OCI-LY3 (cell line): ENCODE measurements at regions not wholly inside any gene's neighbourhood (a gene's known extent, or its start where the extent isn't known, plus 50 kb on each side); places are given as distances from the start of the nearest gene placed in this dataset.

Source experiments
- H2AFZ ChIP-seq: fragments of 200-600, 300-600 bp; shearing (Covaris generic); 2 replicates; pipeline ENCODE4 v1.6.0; 2014; ENCODE audit warnings: antibody characterized with exemption, low read depth, low read length
- H3K27ac ChIP-seq: fragments of 200-600, 300-600 bp; sonication (generic); 2 replicates; pipeline ENCODE4 v1.5.1; 2014; ENCODE audit warnings: mild to moderate bottlenecking, low read length, moderate library complexity, mixed read lengths
- H3K27me3 ChIP-seq: fragments of 200-600, 300-600 bp; sonication (generic); 2 replicates; pipeline ENCODE4 v1.6.1; 2014; ENCODE audit warnings: low read depth, low read length, mixed read lengths
- H3K36me3 ChIP-seq: fragments of 200-600, 300-600 bp; sonication (generic); replicated peaks from 2 replicates; pipeline ENCODE3; 2014; ENCODE audit warnings: low read depth, low read length, mixed read lengths
- H3K4me1 ChIP-seq: fragments of 300-600, 200-600 bp; sonication (generic); 2 replicates; pipeline ENCODE4 v1.6.1; 2014; ENCODE audit warnings: low read length, mixed read lengths
- H3K4me2 ChIP-seq: fragments of 200-600, 300-600 bp; sonication (generic); 2 replicates; pipeline ENCODE4 v1.6.1; 2014; ENCODE audit warnings: low read length, mixed read lengths
- H3K4me3 ChIP-seq: fragments of 300-600, 200-600 bp; sonication (generic); 2 replicates; pipeline ENCODE4 v1.5.1; 2014; ENCODE audit warnings: antibody characterized with exemption, mild to moderate bottlenecking, low read length, moderate library complexity
- H3K79me2 ChIP-seq: fragments of 300-600, 200-600 bp; shearing (Covaris generic); 2 replicates; pipeline ENCODE4 v1.6.1; 2014; ENCODE audit warnings: mild to moderate bottlenecking, low read length, mixed read lengths
- H3K9ac ChIP-seq: fragments of 300-600, 200-600 bp; shearing (Covaris generic); 2 replicates; pipeline ENCODE4 v1.6.0; 2014; ENCODE audit warnings: mild to moderate bottlenecking, low read length, moderate library complexity
- H3K9me3 ChIP-seq: fragments of 200-600, 300-600 bp; shearing (Covaris generic); 2 replicates; pipeline ENCODE4 v1.6.1; 2014; ENCODE audit warnings: low read length, mixed read lengths; ENCODE audit not compliant: insufficient read depth
- H4K20me1 ChIP-seq: fragments of 200-600, 300-600 bp; sonication (generic); 2 replicates; pipeline ENCODE4 v1.6.1; 2016; ENCODE audit warnings: low read length, mixed read lengths; ENCODE audit not compliant: insufficient read depth
- CTCF ChIP-seq: fragments of 200-600, 300-600 bp; sonication (generic); IDR thresholded peaks from 2 replicates; pipeline ENCODE4 v1.5.1; 2014; ENCODE audit warnings: antibody characterized with exemption, low read length, low read depth
- EZH2phosphoT487 ChIP-seq: fragments of 200-600 bp; shearing (Covaris generic); IDR thresholded peaks from 2 replicates; pipeline ENCODE4 v1.6.1; 2018; ENCODE audit warnings: antibody characterized with exemption, mixed run types, low read depth

- H3K9me3 ChIP-seq: no peaks in the 10 kb centered on the region
- H3K36me3 ChIP-seq: no peaks in the 10 kb centered on the region
- H3K9ac ChIP-seq: no peak overlapping the region
- no peaks in the 10 kb centered on the region for H3K79me2 ChIP-seq
- no peak overlapping the region for H3K4me2 ChIP-seq
- no peak overlapping the region for H3K4me3 ChIP-seq
- H3K4me1 ChIP-seq: no peaks in the 10 kb centered on the region
- no peak for TF ChIP-seq CTCF
- TF ChIP-seq EZH2phosphoT487: no peak
- no peak overlapping the region for H2AFZ ChIP-seq
- no peaks in the 10 kb centered on the region for H3K27me3 ChIP-seq
- no peak overlapping the region for H3K27ac ChIP-seq
- no peaks in the 10 kb centered on the region for H4K20me1 ChIP-seq
These were observed 236.8 kb upstream of the AVPR1A start for GRCh38 chr12:63387771-63388170.

GRCh38 chr12:63382930-63383329 is 231.9 kb upstream of the AVPR1A start:
- Histone ChIP-seq H4K20me1 (no peaks in the 10 kb centered on the region), H3K36me3 (no peaks in the 10 kb centered on the region), H3K27ac (no peak overlapping the region), H3K4me3 (no peak overlapping the region), H3K9ac (no peak overlapping the region), H2AFZ (no peak overlapping the region), H3K9me3 (no peaks in the 10 kb centered on the region), H3K4me2 (no peak overlapping the region), H3K27me3 (no peaks in the 10 kb centered on the region), H3K79me2 (no peaks in the 10 kb centered on the region), H3K4me1 (no peaks in the 10 kb centered on the region)
- TF ChIP-seq EZH2phosphoT487: no peak
- no peak for TF ChIP-seq CTCF

GRCh38 chr12:63362791-63363190 is 211.8 kb upstream of the AVPR1A start:
- H3K27ac ChIP-seq: no peak overlapping the region
- TF ChIP-seq CTCF (no peak), EZH2phosphoT487 (no peak)

DNA sequence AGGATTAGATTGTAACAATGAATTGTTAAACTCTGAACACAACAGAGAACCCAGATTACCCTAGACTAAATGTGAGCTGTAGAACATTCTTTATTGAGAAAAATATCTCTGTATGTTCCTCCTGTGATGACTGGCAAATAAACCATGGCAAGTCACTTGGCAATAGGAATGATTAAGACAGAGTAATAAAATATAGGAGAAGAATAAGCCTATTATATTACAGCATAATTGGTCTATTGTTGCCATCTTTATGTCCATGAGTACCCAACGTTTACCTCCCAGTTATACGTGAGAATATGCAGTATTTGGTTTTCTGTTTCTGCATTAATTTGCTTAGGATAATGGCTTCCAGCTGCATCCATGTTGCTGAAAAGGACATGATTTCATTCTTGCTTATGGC is 211.2 kb upstream of the AVPR1A start:
- Histone ChIP-seq H3K36me3 (no peaks in the 10 kb centered on the region), H3K79me2 (no peaks in the 10 kb centered on the region), H3K9ac (no peak overlapping the region), H2AFZ (no peak overlapping the region), H3K27me3 (no peaks in the 10 kb centered on the region), H4K20me1 (no peaks in the 10 kb centered on the region), H3K27ac (no peak overlapping the region), H3K4me1 (no peaks in the 10 kb centered on the region), H3K4me2 (no peak overlapping the region), H3K4me3 (no peak overlapping the region), H3K9me3 (peaks cover 3% of the 10 kb centered on the region; the same call in 1 of the 2 replicates)
- TF ChIP-seq CTCF: no peak
- TF ChIP-seq EZH2phosphoT487: no peak

More at GRCh38 chr12:63362791-63363190, 211.8 kb upstream of the AVPR1A start:
- H4K20me1 ChIP-seq: no peaks in the 10 kb centered on the region
- no peak overlapping the region for H3K4me2 ChIP-seq
- H3K9me3 ChIP-seq: peaks cover 4% of the 10 kb centered on the region; the same call in 1 of the 2 replicates
- H3K79me2 ChIP-seq: no peaks in the 10 kb centered on the region
- no peak overlapping the region for H3K9ac ChIP-seq
- no peaks in the 10 kb centered on the region for H3K4me1 ChIP-seq
- no peak overlapping the region for H2AFZ ChIP-seq
- H3K36me3 ChIP-seq: no peaks in the 10 kb centered on the region
- H3K27me3 ChIP-seq: no peaks in the 10 kb centered on the region
- H3K4me3 ChIP-seq: no peak overlapping the region
